ENCODE measurements at regions not wholly inside any gene's neighbourhood (a gene's known extent, or its start where the extent isn't known, plus 50 kb on each side); places are given as distances from the start of the nearest gene placed in this dataset.

DNA sequence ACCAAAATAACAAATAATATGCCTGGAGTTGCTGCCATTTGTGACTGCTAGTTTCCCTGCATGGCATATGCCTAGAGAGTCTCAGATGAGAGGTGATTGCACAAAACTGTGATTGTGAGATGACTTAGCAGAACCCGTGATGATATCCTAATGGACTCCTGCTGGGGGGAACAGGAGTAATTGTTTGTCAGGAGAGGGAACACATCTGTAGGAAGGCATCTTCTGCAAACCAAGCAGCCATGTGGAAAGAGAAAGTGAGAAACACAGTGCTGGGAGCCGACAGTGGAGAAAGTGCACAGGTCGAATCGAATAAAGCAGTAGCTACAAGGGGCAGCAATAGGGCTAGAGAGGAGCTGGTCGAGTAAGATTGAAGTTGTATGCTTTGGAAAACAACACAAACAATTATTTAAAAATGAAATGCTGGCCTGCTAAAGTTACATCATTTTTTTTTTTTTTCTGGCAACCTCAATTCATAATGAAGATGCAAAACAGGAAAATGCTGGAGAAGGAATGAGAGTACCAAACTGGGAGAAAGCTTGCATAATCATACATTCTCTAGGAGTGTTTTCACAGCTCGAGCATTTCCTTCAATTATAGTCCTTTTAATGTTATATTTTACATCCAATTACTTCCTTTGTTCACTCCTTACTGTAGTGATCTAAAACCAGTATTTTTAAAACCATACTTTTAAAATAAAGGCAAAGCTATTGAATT lies 494.2 kb upstream of the AGTR1 start:
- TF ChIP-seq, protein P1, sequence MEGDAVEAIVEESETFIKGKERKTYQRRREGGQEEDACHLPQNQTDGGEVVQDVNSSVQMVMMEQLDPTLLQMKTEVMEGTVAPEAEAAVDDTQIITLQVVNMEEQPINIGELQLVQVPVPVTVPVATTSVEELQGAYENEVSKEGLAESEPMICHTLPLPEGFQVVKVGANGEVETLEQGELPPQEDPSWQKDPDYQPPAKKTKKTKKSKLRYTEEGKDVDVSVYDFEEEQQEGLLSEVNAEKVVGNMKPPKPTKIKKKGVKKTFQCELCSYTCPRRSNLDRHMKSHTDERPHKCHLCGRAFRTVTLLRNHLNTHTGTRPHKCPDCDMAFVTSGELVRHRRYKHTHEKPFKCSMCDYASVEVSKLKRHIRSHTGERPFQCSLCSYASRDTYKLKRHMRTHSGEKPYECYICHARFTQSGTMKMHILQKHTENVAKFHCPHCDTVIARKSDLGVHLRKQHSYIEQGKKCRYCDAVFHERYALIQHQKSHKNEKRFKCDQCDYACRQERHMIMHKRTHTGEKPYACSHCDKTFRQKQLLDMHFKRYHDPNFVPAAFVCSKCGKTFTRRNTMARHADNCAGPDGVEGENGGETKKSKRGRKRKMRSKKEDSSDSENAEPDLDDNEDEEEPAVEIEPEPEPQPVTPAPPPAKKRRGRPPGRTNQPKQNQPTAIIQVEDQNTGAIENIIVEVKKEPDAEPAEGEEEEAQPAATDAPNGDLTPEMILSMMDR (IDR thresholded peaks at IDR 0.05) = no peak
- TF ChIP-seq POLR2A (IDR thresholded peaks at IDR 0.05) = no peak
- Histone ChIP-seq H3K9me3 (no peaks in the 10 kb centered on the region), H3K27me3 (no peaks in the 10 kb centered on the region), H3K4me3 (no peak overlapping the region), H3K36me3 (no peaks in the 10 kb centered on the region), H3K27ac (no peak overlapping the region), H3K4me1 (no peaks in the 10 kb centered on the region)
- intact Hi-C loops (cut with DNase I) = no loop called here
- DNase-seq (no peak), ATAC-seq (no peak)
- 60 to 63% (median 62%) methylated on average over 6 of the region's 6 CpGs for WGBS, 4 donors

DNA sequence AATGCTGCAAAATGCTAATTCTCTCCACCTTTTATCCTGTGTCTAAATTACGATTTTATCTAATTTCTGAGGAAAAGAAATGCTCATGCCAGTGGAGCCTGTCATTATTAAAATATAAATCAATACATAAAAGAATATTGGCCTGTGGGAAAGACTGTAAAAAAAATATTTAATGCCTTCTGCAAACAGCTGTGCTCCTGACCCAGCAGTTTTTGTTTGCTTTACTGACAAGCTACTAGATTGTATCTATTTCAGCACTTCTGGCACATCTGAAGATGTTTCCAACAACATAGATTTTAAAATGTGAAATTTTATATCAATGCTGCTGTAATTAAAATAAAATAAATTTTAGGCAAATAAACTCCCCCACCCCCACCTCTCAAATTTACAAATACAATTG lies 493.6 kb upstream of the AGTR1 start:
- Histone ChIP-seq H3K9me3 (no peaks in the 10 kb centered on the region), H3K4me1 (no peaks in the 10 kb centered on the region), H3K36me3 (no peaks in the 10 kb centered on the region), H3K27me3 (no peaks in the 10 kb centered on the region), H3K4me3 (no peak overlapping the region), H3K27ac (no peak overlapping the region)
- intact Hi-C loops (cut with DNase I) = no loop called here
- TF ChIP-seq, protein P1 (IDR thresholded peaks at IDR 0.05) = no peak
- TF ChIP-seq POLR2A (IDR thresholded peaks at IDR 0.05) = no peak
- ATAC-seq (no peak), DNase-seq (no peak)
- 50 to 71% (median 61%) methylated on average over 1 of the region's 1 CpG for WGBS, 4 donors

DNA sequence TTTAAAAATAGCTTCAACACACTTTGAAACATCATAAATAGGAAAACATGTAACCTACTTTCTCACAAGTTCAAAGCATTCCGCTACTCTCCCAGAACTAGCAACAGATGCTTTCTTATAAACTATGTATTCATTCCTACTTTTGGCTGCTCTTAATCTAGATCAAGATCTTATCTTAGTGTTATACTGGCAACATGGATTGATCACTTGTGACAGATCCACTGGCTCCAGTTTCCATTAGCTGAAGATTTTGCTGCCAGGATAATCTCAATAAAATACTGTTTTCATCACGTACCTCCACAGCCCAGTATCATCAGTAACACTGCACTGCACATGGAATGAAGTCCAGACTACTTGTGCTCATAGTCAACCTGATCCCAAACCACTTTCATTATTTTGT lies 491.7 kb upstream of the AGTR1 start:
- 74 to 84% (median 83%) methylated on average over 2 of the region's 2 CpGs for WGBS, 4 donors
- no peak for DNase-seq
- TF ChIP-seq, protein P1 (IDR thresholded peaks at IDR 0.05) = no peak
- no peak for TF ChIP-seq POLR2A (IDR thresholded peaks at IDR 0.05)
- H3K9me3 ChIP-seq = no peaks in the 10 kb centered on the region
- intact Hi-C loops (cut with DNase I) = no loop called here
- H3K27me3 ChIP-seq = no peaks in the 10 kb centered on the region
- no peak overlapping the region for H3K4me3 ChIP-seq
- H3K27ac ChIP-seq = no peak overlapping the region
- no peak for ATAC-seq
- no peaks in the 10 kb centered on the region for H3K4me1 ChIP-seq
- H3K36me3 ChIP-seq = no peaks in the 10 kb centered on the region

DNA sequence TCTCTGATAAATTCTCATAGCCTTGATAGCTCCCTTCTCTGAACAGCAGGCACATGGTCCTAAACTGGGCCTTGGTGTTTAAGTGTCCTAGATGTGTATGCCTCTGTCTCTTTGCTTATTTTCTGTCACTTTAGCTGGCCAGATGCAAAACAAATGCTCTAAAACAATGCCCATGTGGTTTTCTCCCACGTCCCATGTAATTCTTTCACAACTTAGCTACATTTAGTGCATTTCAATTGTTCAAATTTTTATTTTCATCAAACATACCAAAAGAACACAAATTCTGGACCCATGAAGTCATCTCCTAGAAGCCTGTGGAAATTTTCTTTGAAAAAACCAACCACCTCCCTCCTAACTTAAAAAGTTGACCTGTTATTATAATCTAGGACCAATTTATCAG lies 491.3 kb upstream of the AGTR1 start:
- no peak for DNase-seq
- TF ChIP-seq, protein P1 (IDR thresholded peaks at IDR 0.05) = no peak
- no peak for TF ChIP-seq POLR2A (IDR thresholded peaks at IDR 0.05)
- no peak for ATAC-seq
- Histone ChIP-seq H3K27me3 (no peaks in the 10 kb centered on the region), H3K27ac (no peak overlapping the region), H3K36me3 (no peaks in the 10 kb centered on the region), H3K4me1 (no peaks in the 10 kb centered on the region), H3K9me3 (no peaks in the 10 kb centered on the region), H3K4me3 (no peak overlapping the region)
- WGBS, 4 donors = 22 to 58% (median 49%) methylated on average over 1 of the region's 1 CpG
- intact Hi-C loops (cut with DNase I) = no loop called here
